H1 (cell line): ENCODE measurements at regions not wholly inside any gene's neighbourhood (a gene's known extent, or its start where the extent isn't known, plus 50 kb on each side); places are given as distances from the start of the nearest gene placed in this dataset.

Experiments
- ATF3 ChIP-seq: IDR thresholded peaks from 2 replicates; pipeline ENCODE4 v1.6.1; 2011; ENCODE audit warnings: low read depth, mild to moderate bottlenecking, low read length; ENCODE audit not compliant: insufficient read depth
- JUN ChIP-seq: IDR thresholded peaks from 2 replicates; pipeline ENCODE4 v1.6.1; 2011; ENCODE audit warnings: low read depth, mild to moderate bottlenecking, improper control_type of control experiment, low read length
- POU5F1 ChIP-seq: IDR thresholded peaks from 2 replicates; pipeline ENCODE4 v1.6.1; 2011; ENCODE audit warnings: low read depth, mild to moderate bottlenecking, low read length, moderate library complexity
- USF2 ChIP-seq: IDR thresholded peaks from 2 replicates; pipeline ENCODE4 v1.6.1; 2011; ENCODE audit warnings: low read length, improper control_type of control experiment

GRCh38 chr5:118247458-118247857 is 740.9 kb downstream of the DTWD2 start (continued):
- TF ChIP-seq USF2 (no peak), JUN (no peak), POU5F1 (no peak), ATF3 (no peak)
